C1 segment of cervical spinal cord (tissue), 14 donors: ENCODE measurements at regions not wholly inside any gene's neighbourhood (a gene's known extent, or its start where the extent isn't known, plus 50 kb on each side); places are given as distances from the start of the nearest gene placed in this dataset.

Experiments used
- DNase-seq, 14 donors: peaks; one replicate each; lab custom pipeline; 2025; lab: John Stamatoyannopoulos, UW

DNA sequence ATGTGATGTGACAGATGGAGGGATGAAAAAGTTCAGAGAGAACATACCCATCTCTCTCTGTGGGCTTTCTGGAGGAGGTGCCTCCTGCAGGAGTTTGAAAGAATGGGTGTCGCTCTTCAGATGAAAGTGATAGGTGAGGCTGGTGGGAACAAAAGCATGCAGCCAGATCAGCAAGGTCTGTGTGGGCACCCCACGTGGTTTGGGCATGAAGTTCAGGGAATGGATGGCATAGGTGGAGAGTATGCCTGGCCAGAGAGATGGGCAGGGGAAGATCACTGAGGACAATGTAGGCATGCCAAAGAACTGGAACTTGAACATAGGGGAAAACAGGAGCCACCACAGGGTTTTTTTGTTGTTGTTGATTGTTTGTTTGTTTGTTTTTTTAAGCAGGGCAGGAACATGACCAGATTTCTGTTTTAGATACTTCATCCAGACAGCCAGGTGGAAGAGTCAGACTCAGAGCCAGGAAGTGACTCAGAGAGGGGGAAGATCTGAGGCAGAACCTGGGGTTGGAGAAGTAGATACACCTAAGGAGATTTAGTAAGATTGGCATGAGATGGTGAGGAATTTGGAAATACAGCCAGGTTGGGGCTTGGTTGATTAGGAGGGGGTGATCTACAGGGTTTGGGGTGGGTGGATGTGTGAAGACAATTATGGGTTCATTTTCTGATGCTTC is 64.8 kb upstream of the CLSTN2 start:
- no peak for DNase-seq

GRCh38 chr3:139868773-139869172 is 66.2 kb upstream of the CLSTN2 start:
- DNase-seq: no peak

- no peak for DNase-seq
Observed at GRCh38 chr3:139848660-139849059, 86.3 kb upstream of the CLSTN2 start.

DNA sequence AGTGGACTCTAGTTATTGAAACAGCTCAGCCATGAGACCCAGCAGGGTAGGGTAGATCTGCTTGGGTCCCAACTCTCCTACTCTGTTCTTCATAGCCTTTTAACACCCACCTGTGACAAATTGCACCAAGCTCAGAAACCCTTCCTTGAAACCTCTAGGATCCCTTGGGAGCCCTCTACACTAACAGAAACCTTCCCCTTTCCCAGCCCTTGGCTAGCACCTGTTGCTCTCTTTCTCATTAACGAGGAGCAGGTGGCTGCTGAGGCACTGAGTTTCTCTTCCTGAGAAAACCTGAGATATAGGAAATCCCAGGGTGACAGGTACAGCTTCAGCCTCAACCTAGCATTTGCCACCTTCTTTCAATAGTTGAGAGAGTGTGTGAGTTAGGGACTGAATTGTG is 88.3 kb upstream of the CLSTN2 start:
- no peak for DNase-seq

- no peak for DNase-seq
Observed at GRCh38 chr3:139839659-139840058, 95.3 kb upstream of the CLSTN2 start.

DNA sequence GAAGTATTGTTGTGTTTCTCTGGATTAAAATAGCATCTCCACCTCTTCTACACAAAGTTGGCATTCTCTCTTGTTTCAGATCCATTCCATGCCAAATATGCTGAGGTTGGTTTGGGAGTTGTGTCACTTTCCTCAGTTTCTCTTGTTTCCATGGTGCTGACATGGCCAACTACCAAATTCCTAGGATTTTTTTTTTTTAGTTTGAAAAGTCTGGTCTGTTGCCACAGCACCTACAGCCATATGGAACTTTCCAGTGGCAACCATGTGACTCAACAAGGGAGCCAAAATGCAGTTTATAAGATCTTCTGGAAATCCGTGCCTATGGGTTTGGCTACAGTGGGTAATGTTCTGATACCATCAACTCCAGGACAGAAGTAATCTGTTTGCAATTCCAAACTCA is 96.0 kb upstream of the CLSTN2 start:
- DNase-seq: no peak

DNA sequence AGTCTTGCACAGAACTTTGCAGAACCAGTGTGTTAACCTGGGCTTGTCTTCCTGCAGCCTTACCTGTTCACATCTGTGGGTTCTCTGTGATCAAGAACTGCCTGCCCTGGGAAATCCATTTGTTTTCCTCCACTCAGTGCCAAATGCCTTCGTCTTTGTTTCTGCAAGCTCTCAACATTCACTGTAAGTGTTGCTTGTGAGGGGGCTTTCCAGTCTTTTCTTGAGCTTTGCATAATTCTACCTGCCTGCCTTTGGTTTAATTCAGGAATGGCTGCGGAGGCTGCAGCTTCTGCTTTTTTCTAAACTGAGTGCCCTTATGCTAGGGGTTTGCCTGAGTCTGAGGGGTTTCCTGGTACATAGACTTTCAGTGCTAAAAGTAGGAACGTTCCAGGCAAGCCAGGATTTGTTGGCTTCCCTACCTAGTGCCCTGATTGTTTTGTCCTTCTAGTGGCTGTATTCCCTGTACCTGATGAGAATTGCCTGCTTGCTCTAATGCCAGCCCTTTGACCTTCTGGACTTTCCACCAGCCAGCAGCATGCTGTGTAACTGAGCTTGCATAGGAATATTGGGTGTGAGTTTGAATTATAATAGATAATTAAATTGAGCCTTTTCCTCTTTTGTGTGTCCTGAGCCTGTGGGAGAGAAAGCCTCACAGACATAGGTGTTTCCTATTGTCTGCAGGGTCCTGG is 96.6 kb upstream of the CLSTN2 start:
- DNase-seq: no peak

DNA sequence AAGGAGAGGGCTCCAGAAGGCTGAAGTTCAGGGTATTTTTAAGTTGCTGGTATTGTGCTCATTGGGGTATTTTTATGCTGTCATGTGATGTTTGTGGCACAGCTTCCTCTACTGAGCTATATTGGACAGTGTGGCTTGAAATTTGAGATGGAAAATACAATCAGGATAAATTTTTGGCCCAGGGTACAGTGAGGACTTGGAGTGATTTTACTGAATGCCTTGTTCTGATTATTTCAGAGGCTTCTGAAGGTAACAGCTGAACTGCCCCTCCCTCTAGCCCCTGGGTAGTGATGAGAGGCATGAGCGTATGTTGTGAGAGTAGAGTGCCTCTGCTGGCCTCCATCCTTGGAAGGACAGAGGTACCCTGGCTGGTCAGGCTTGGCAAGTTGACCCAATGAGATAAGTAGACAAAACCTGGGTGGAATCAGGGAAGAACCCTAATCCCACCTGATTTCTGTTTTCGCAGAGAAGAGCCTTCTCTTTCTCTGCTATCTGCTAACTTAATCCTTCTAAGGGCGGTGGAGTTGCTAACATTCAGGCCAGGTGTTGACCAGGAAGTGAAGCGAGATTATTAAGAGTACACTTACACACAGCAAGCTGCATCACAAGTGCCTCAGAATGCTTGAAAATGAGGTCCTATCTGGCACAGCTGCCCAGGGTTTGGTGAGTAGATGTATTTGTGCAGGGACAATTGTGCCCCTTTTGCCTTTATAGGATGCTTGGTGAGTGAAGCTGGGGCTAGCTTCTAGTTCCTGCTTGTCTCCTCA is 98.1 kb upstream of the CLSTN2 start:
- no peak for DNase-seq

GRCh38 chr3:139835830-139836683 is 98.9 kb upstream of the CLSTN2 start:
- no peak for DNase-seq

- DNase-seq: no peak
Observed at GRCh38 chr3:139832998-139833397, 102.0 kb upstream of the CLSTN2 start.

- peak in 1 of 14 donors; percentile 6 for DNase-seq
Observed at GRCh38 chr3:139830817-139831216, 104.2 kb upstream of the CLSTN2 start.

GRCh38 chr3:139827833-139828232 is 107.2 kb upstream of the CLSTN2 start:
- no peak for DNase-seq

- DNase-seq: no peak
Observed at GRCh38 chr3:139824864-139825263, 110.1 kb upstream of the CLSTN2 start.

GRCh38 chr3:139814646-139815045 is 120.3 kb upstream of the CLSTN2 start:
- DNase-seq: no peak

- no peak for DNase-seq
Observed at GRCh38 chr3:139811331-139811730, 123.7 kb upstream of the CLSTN2 start.

- no peak for DNase-seq
Observed at GRCh38 chr3:139808201-139808600, 126.8 kb upstream of the CLSTN2 start.

DNA sequence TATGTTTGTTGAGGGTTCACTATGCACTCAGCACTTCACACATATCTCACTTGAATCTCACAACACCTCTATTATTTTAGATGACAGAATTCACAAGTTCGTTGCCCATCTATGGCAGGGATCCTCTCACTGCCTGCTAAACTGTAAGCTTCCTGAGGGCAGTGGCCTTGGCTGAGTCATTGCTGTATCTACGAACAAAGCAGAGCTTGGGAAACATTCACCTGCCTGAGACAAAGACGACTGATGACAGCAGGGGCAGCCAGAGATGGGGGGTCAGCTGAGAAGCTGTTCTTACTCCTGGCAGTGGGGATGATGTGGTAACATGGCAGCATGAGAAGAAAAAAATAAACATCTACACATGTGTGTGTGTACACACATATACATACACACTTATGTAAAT is 125.5 kb upstream of the NMNAT3 start:
- no peak for DNase-seq

GRCh38 chr3:139797724-139798343 is 120.1 kb upstream of the NMNAT3 start:
- no peak for DNase-seq

DNA sequence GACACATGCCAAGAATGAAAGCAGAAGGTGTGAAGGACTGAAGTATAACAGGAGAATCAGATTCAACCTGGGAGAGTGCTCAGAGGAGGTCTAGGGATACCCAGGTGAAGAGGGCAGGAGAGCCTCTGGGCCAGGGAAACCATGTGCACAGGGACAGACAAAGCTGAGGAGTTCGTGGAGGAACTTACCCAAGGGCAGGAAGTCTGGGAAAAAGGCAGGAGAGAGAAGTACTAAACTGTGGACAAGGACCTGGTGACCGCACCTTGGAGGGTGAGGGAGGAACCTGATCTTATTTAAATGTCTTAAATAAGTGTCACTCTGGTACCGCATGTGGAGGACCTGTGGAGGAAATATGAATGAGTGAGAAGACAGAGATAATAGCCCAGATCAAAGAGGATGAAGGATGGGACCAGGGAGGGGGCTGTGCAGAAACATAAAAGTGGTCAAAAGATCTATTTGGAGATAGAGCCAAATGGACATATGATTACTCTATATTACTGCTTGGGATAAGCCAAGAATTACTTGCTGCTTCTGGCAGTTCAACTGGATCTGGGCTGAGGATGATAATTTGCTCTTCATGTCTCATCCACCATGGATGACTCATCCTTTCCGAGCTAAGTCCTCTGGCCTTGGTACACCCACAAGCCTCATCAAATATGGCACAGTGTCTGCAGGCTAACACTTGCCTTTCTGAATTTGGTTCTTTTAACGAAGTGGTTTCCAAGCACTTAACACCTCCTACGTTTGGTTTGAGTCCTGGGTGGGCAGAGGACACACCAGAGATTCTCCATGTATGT is 116.9 kb upstream of the NMNAT3 start:
- no peak for DNase-seq

- DNase-seq: no peak
Observed at GRCh38 chr3:139793408-139793807, 115.6 kb upstream of the NMNAT3 start.

DNA sequence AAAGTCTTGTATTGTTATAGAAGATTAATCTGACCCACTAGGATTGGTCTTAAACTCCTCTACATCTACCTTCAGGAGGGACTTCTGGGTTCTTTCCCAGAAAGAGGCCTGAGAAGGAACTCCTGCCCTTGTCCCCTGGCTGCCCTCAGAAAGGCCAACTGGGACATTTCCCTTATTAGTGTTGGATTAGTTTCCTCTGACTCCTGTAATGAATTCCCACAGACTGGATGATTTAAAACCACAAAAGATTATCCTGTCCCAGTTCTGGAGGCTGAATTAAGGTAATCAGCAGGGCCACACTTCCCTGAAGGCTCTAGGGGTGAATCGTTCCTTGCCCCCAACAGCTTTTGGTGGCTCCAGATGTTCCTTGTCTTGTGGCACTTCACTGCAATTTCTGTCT is 102.8 kb upstream of the NMNAT3 start:
- no peak for DNase-seq
